WTC11 (cell line): ENCODE measurements at regions not wholly inside any gene's neighbourhood (a gene's known extent, or its start where the extent isn't known, plus 50 kb on each side); places are given as distances from the start of the nearest gene placed in this dataset.

ENCODE experiments used
- CREB1 ChIP-seq: sonication (generic); formaldehyde crosslinking; IDR thresholded peaks from 2 replicates; pipeline ENCODE4 v1.8.0; 2023; ENCODE audit warnings: mild to moderate bottlenecking, missing genetic modification reagents
- CTCF ChIP-seq: fragments of 200-600 bp; IDR thresholded peaks from 2 replicates; pipeline ENCODE4 v1.8.0; 2022; ENCODE audit warnings: antibody characterized with exemption
- FOXK1 ChIP-seq: sonication (generic); formaldehyde crosslinking; IDR thresholded peaks from 2 replicates; pipeline ENCODE4 v1.8.0; 2022; ENCODE audit warnings: mild to moderate bottlenecking, moderate library complexity, missing genetic modification reagents
- FOXP1 ChIP-seq: sonication (generic); formaldehyde crosslinking; IDR thresholded peaks from 2 replicates; pipeline ENCODE4 v1.8.0; 2022; ENCODE audit warnings: missing genetic modification reagents, mild to moderate bottlenecking, moderate library complexity, borderline replicate concordance
- NR1H2 ChIP-seq: sonication (generic); formaldehyde crosslinking; IDR thresholded peaks from 2 replicates; pipeline ENCODE4 v1.9.0; 2021; ENCODE audit warnings: mild to moderate bottlenecking, moderate library complexity, missing genetic modification reagents

GRCh38 chr13:76709851-76710250, 176.4 kb downstream of the KCTD12 start:
- TF ChIP-seq CREB1 (CRISPR knock-in tag) (no peak), CTCF (no peak), NR1H2 (CRISPR knock-in tag) (no peak), FOXK1 (CRISPR knock-in tag) (no peak), FOXP1 (CRISPR knock-in tag) (no peak)
